ENCODE measurements at regions not wholly inside any gene's neighbourhood (a gene's known extent, or its start where the extent isn't known, plus 50 kb on each side); places are given as distances from the start of the nearest gene placed in this dataset.

DNA sequence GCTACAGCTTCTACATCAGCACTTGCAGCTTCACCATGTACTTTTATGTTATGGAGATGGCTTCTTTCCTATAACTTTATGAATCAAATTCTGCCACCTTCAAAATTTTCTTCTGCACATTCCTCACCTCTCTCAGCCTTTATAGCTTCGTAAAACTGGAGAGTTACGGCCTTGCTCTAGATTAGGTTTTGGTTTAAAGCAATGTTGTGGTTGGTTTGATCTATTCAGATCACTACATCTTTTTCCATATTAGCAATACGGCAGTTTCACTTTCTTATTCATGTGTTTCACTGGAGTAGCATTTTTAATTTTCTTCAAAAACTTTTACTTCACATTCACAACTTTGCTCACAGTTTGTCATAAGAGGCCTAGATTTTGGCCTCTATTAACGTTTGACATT, 242.9 kb upstream of the GYPC start:
- Histone ChIP-seq H2AFZ (ENCODE audit: low read length) (no peak overlapping the region), H3K4me3 (replicated peaks in 1 of 3; ENCODE audit: insufficient read depth in 1 of 3, low read depth in 2 of 3, low read length in 3 of 3) (no peak overlapping the region), H3K4me1 (ENCODE audit: insufficient read depth, low read length) (no peaks in the 10 kb centered on the region), H3K27me3 (ENCODE audit: control insufficient read depth in 1 of 2, insufficient read depth in 2 of 2, low read length in 2 of 2) (no peaks in the 10 kb centered on the region; a peak in 1 of 5 replicates), H3K9ac (ENCODE audit: insufficient read depth, low read depth, low read length) (no peak overlapping the region), H3K4me2 (ENCODE audit: low read depth, low read length) (no peak overlapping the region), H4K20me1 (ENCODE audit: insufficient read depth, low read length) (no peaks in the 10 kb centered on the region), H3K79me2 (ENCODE audit: insufficient read depth, low read length) (no peaks in the 10 kb centered on the region), H3K36me3 (replicated peaks in 1 of 2; ENCODE audit: control insufficient read depth in 1 of 2, insufficient read depth in 2 of 2, low read length in 2 of 2) (no peaks in the 10 kb centered on the region), H3K9me3 (ENCODE audit: low read length) (no peaks in the 10 kb centered on the region), H3K27ac (ENCODE audit: extremely low read length, insufficient read depth, low read length) (no peak overlapping the region)
- 11% methylated on average over 4 of the region's 4 CpGs for WGBS (ENCODE audit: low lambda C conversion rate)
- CTCF ChIA-PET (ENCODE audit: low intra/inter-chr PET ratio, low total read pairs), result no interaction called here
- intact Hi-C loops (cut with micrococcal nuclease; ENCODE audit: unreplicated experiment), result no loop called here
- DNase-seq (ENCODE audit: low spot score) (no peak), FAIRE-seq (no peak), ATAC-seq (no peak)
- in situ Hi-C loops (cut with HindIII; ENCODE audit: extremely low pct_ligation_motif_present, low pct_unique_long_range_greater_than_20kb), result no loop called here
- POLR2A ChIA-PET, result no interaction called here
- TF ChIP-seq MYNN (CRISPR knock-in tag; IDR thresholded peaks at IDR 0.05; ENCODE audit: low read depth), result no peak
- TF ChIP-seq MEF2D (CRISPR knock-in tag; IDR thresholded peaks at IDR 0.05), result no peak
- no peak for TF ChIP-seq MATR3 (CRISPR knock-in tag; IDR thresholded peaks at IDR 0.05)
- no peak for TF ChIP-seq ZSCAN22 (CRISPR knock-in tag; IDR thresholded peaks at IDR 0.05)
- no peak for TF ChIP-seq FOSL1 (CRISPR knock-in tag; IDR thresholded peaks at IDR 0.05; ENCODE audit: borderline replicate concordance)
- no peak for TF ChIP-seq NFIB (CRISPR knock-in tag; IDR thresholded peaks at IDR 0.05; ENCODE audit: borderline replicate concordance)
- no peak for TF ChIP-seq AHR (CRISPR knock-in tag; IDR thresholded peaks at IDR 0.05)
- TF ChIP-seq ZFX (CRISPR knock-in tag; IDR thresholded peaks at IDR 0.05; ENCODE audit: low read depth), result no peak
- no TSS peak for BruUV-seq (replicated peaks)

- POLR2A ChIA-PET, result no interaction called here
- no TSS peak for BruUV-seq (replicated peaks)
- peak; percentile 61; the same call in 1 of the 2 replicates for TF ChIP-seq ZNF160 (CRISPR knock-in tag; IDR thresholded peaks at IDR 0.05)
- TF ChIP-seq, protein P1, sequence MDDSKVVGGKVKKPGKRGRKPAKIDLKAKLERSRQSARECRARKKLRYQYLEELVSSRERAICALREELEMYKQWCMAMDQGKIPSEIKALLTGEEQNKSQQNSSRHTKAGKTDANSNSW (CRISPR knock-in tag; IDR thresholded peaks at IDR 0.05; ENCODE audit: borderline replicate concordance), result no peak
- no peak overlapping the region for H3K4me3 ChIP-seq (replicated peaks in 1 of 3; ENCODE audit: insufficient read depth in 1 of 3, low read depth in 2 of 3, low read length in 3 of 3)
- H3K4me1 ChIP-seq (ENCODE audit: insufficient read depth, low read length), result no peaks in the 10 kb centered on the region
- no peak for FAIRE-seq
- no peak for DNase-seq (ENCODE audit: low spot score)
- H3K27me3 ChIP-seq (ENCODE audit: control insufficient read depth in 1 of 2, insufficient read depth in 2 of 2, low read length in 2 of 2), result no peaks in the 10 kb centered on the region; a peak in 1 of 5 replicates
- H3K9ac ChIP-seq (ENCODE audit: insufficient read depth, low read depth, low read length), result no peak overlapping the region
- CTCF ChIA-PET (ENCODE audit: low intra/inter-chr PET ratio, low total read pairs), result no interaction called here
- H2AFZ ChIP-seq (ENCODE audit: low read length), result no peak overlapping the region
- H4K20me1 ChIP-seq (ENCODE audit: insufficient read depth, low read length), result no peaks in the 10 kb centered on the region
- no peak overlapping the region for H3K4me2 ChIP-seq (ENCODE audit: low read depth, low read length)
- no peak for ATAC-seq
- no peaks in the 10 kb centered on the region for H3K79me2 ChIP-seq (ENCODE audit: insufficient read depth, low read length)
- intact Hi-C loops (cut with micrococcal nuclease; ENCODE audit: unreplicated experiment) (no loop called here), in situ Hi-C loops (cut with HindIII; ENCODE audit: extremely low pct_ligation_motif_present, low pct_unique_long_range_greater_than_20kb) (no loop called here)
- H3K36me3 ChIP-seq (replicated peaks in 1 of 2; ENCODE audit: control insufficient read depth in 1 of 2, insufficient read depth in 2 of 2, low read length in 2 of 2), result no peaks in the 10 kb centered on the region
- H3K9me3 ChIP-seq (ENCODE audit: low read length), result peaks cover 39% of the 10 kb centered on the region
- H3K27ac ChIP-seq (ENCODE audit: extremely low read length, insufficient read depth, low read length), result no peak overlapping the region
These were observed 236.6 kb upstream of the GYPC start for GRCh38 chr2:126419403-126419802.

All from HepG2 (cell line).